MCF 10A (cell line): ENCODE measurements at regions not wholly inside any gene's neighbourhood (a gene's known extent, or its start where the extent isn't known, plus 50 kb on each side); places are given as distances from the start of the nearest gene placed in this dataset.
A peak's percentile ranks its signal among the peaks of the same experiment; 100 is the strongest.
"Not testable (repeated sequence)": the region's sequence is repeated elsewhere in the genome, so short reads cannot be mapped to it uniquely, and the experiment has no call there.

Source experiments
- BruUV-seq: library from RNA; stranded (reverse); fragments of 400-500 nt; replicated peaks from 2 replicates; lab custom pipeline; 2021; lab: Mats Ljungman, UMichigan
- CTCF ChIA-PET: fragments of 300-600 bp; sonication (Branson Sonifier 250); formaldehyde crosslinking; extraction: SDS; loops from one replicate; lab custom pipeline; 2021; ENCODE audit warnings: antibody characterized with exemption, inconsistent platforms; lab: Yijun Ruan, JAX
- POLR2A ChIA-PET: fragments of 300-600, 350-650 bp; sonication (Branson Sonifier 250); formaldehyde crosslinking; extraction: SDS; loops from one replicate; lab custom pipeline; 2020; ENCODE audit warnings: antibody characterized with exemption, inconsistent platforms; lab: Yijun Ruan, JAX
- DNase-seq: peaks from one replicate; pipeline ENCODE4 v3.0.0-alpha.2; 2018; ENCODE audit not compliant: unreplicated experiment
- H3K27ac Mint-ChIP-seq: one replicate; pipeline ENCODE4 v1.8.0; 2022; ENCODE audit warnings: mild to moderate bottlenecking, low read depth, mixed read lengths; ENCODE audit not compliant: unreplicated experiment
- H3K27me3 Mint-ChIP-seq: one replicate; pipeline ENCODE4 v1.8.0; 2022; ENCODE audit warnings: mixed read lengths; ENCODE audit not compliant: insufficient read depth, unreplicated experiment
- H3K36me3 Mint-ChIP-seq: one replicate; pipeline ENCODE4 v1.8.0; 2022; ENCODE audit warnings: mild to moderate bottlenecking, moderate library complexity, mixed read lengths; ENCODE audit not compliant: insufficient read depth, unreplicated experiment
- H3K4me1 Mint-ChIP-seq: one replicate; pipeline ENCODE4 v1.8.0; 2022; ENCODE audit warnings: mixed read lengths; ENCODE audit not compliant: insufficient read depth, unreplicated experiment
- H3K4me3 Mint-ChIP-seq: one replicate; pipeline ENCODE4 v1.8.0; 2022; ENCODE audit warnings: mild to moderate bottlenecking, moderate library complexity, mixed read lengths; ENCODE audit not compliant: unreplicated experiment
- H3K9me3 Mint-ChIP-seq: one replicate; pipeline ENCODE4 v1.8.0; 2022; ENCODE audit warnings: mixed read lengths; ENCODE audit not compliant: unreplicated experiment
- intact Hi-C: fragments of 100-400 bp; cut with micrococcal nuclease; formaldehyde crosslinking; loops from 2 replicates; pipeline ENCODE4 v1.14.1; 2022
- TF ChIP-seq, protein P1 (sequence below): fragments of 200-600 bp; IDR thresholded peaks from one replicate; pipeline ENCODE4 v1.8.0; 2022; ENCODE audit warnings: antibody characterized with exemption, mild to moderate bottlenecking; ENCODE audit not compliant: unreplicated experiment

DNA sequence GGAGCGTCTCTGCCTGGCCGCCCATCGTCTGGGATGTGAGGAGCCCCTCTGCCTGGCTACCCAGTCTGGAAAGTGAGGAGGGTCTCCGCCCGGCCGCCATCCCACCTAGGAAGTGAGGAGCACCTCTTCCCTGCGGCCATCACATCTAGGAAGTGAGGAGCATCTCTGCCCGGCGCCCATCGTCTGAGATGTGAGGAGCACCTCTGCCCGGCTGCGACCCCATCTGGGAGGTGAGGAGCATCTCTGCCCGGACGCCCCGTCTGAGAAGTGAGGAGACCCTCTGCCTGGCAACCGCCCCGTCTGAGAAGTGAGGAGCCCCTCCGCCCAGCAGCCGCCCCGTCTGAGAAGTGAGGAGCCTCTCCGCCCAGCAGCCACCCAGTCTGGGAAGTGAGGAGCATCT is 84.5 kb downstream of the IDS start:
- H3K4me1 Mint-ChIP-seq, H3K36me3 Mint-ChIP-seq, H3K27me3 Mint-ChIP-seq, POLR2A ChIA-PET, BruUV-seq, intact Hi-C loops, H3K4me3 Mint-ChIP-seq, CTCF ChIA-PET, H3K27ac Mint-ChIP-seq, DNase-seq: not testable (repeated sequence)
- peaks cover 13% of the 10 kb centered on the region for H3K9me3 Mint-ChIP-seq

DNA sequence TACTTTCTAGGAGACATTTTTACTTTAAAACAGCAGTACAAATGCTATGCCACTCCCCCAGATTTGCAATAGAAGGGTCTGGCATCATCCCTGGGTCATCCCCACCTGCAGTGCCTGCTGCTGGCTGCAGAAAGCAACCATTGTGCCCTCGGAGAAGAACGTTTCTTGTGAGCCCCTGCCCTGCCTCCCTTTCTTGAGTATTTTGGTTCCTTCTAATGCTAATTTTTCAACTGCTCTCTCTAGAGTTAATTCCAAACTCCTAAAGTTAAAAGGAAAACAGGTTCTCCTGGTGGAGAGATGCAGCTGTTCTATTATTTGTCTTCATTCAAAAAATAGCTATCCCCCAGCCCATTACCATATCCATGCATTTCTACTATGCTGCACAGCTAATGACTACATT is 107.1 kb downstream of the IDS start:
- no TSS peak for BruUV-seq
- intact Hi-C loops: no loop called here
- ChIA-PET CTCF (interaction anchor here (1.2 kb wide), 1 partner anchor 72 kb away, joined by 5 read pairs; no protein-coding TSS in a partner anchor), POLR2A (interaction anchor here (0.7 kb wide), 1 partner anchor 13 kb away, joined by 4 read pairs; no protein-coding TSS in a partner anchor)
- H3K4me3 Mint-ChIP-seq: no peak overlapping the region
- H3K9me3 Mint-ChIP-seq: peaks cover 21% of the 10 kb centered on the region
- TF ChIP-seq, protein P1, sequence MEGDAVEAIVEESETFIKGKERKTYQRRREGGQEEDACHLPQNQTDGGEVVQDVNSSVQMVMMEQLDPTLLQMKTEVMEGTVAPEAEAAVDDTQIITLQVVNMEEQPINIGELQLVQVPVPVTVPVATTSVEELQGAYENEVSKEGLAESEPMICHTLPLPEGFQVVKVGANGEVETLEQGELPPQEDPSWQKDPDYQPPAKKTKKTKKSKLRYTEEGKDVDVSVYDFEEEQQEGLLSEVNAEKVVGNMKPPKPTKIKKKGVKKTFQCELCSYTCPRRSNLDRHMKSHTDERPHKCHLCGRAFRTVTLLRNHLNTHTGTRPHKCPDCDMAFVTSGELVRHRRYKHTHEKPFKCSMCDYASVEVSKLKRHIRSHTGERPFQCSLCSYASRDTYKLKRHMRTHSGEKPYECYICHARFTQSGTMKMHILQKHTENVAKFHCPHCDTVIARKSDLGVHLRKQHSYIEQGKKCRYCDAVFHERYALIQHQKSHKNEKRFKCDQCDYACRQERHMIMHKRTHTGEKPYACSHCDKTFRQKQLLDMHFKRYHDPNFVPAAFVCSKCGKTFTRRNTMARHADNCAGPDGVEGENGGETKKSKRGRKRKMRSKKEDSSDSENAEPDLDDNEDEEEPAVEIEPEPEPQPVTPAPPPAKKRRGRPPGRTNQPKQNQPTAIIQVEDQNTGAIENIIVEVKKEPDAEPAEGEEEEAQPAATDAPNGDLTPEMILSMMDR: no peak
- H3K4me1 Mint-ChIP-seq: peaks cover 4% of the 10 kb centered on the region
- no peaks in the 10 kb centered on the region for H3K36me3 Mint-ChIP-seq
- no peaks in the 10 kb centered on the region for H3K27me3 Mint-ChIP-seq
- H3K27ac Mint-ChIP-seq: no peak overlapping the region
- no peak for DNase-seq

DNA sequence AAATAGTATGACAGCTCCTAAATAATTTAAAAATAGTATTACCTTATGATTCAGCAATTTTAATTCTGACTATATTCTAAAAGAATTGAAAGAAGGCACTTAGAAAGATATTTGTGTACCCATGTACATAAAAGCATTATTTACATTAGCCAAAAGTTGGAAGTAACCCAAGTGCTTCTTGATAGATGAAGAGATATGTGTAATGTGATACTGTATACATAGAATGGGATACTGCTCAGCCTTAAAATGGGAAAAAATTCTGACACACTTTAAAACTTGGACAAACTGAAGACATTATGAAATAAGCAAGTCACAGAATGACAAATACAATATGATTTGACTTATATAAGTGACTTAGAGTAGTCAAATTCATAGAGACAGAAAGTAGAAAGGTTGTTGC is 112.2 kb downstream of the IDS start:
- POLR2A ChIA-PET: no interaction called here
- DNase-seq: peak; percentile 42

DNA sequence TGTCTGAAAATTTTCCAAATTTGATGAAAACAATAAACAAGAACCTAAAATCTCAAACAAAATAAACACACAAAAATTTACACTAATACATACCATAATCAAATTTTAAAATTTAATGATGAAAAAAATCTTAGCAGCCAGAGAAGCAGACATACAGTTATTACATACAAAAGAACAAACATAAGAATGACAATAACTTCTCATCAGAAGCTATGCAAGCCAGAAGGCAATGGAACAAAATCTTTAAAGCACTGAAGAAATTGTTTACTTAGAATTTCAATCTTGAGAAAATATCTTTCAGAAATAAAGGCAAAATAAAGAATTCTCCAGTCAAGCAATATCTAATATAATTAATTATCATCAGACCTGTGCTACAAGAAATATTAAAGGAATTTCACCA is 121.3 kb downstream of the IDS start:
- no peak overlapping the region for H3K27ac Mint-ChIP-seq
- DNase-seq: no peak
- no peak overlapping the region for H3K4me3 Mint-ChIP-seq
- BruUV-seq: no TSS peak
- H3K27me3 Mint-ChIP-seq: no peaks in the 10 kb centered on the region
- POLR2A ChIA-PET: no interaction called here
- H3K9me3 Mint-ChIP-seq: peaks cover 8% of the 10 kb centered on the region
- TF ChIP-seq, protein P1: no peak
- no peaks in the 10 kb centered on the region for H3K36me3 Mint-ChIP-seq
- CTCF ChIA-PET: no interaction called here
- H3K4me1 Mint-ChIP-seq: no peaks in the 10 kb centered on the region
- intact Hi-C loops: no loop called here

More for the DNA sequence above, 112.2 kb downstream of the IDS start:
- no TSS peak for BruUV-seq
- no peaks in the 10 kb centered on the region for H3K27me3 Mint-ChIP-seq
- intact Hi-C loops: no loop called here
- CTCF ChIA-PET: no interaction called here
- peaks cover 11% of the 10 kb centered on the region for H3K9me3 Mint-ChIP-seq
- H3K4me3 Mint-ChIP-seq: no peak overlapping the region
- TF ChIP-seq, protein P1: no peak
- H3K27ac Mint-ChIP-seq: peak overlapping the region; percentile 32
- peaks cover 7% of the 10 kb centered on the region for H3K4me1 Mint-ChIP-seq
- no peaks in the 10 kb centered on the region for H3K36me3 Mint-ChIP-seq

DNA sequence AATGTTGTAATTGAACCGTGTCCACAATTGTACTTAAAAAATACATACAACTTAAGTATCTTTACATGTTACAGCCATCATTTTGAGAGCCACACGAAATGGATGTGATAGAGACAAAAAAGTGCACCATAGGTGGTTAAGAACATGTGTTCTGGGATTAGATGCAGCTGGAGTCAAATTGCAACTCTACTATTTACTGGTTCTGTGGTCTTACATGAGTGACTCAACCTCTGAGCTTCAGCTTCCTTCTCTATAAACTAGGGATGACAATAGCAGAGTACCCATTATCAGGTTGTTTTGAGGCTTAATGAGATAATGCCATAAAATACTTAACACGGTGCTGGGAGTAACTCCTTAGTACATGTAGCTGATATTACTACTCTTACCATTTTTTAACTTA is 130.4 kb downstream of the IDS start:
- Mint-ChIP-seq H3K9me3 (no peaks in the 10 kb centered on the region), H3K27ac (no peak overlapping the region), H3K4me1 (peaks cover 17% of the 10 kb centered on the region), H3K27me3 (no peaks in the 10 kb centered on the region), H3K4me3 (no peak overlapping the region), H3K36me3 (no peaks in the 10 kb centered on the region)
- intact Hi-C loops: no loop called here
- ChIA-PET CTCF (no interaction called here), POLR2A (no interaction called here)
- TF ChIP-seq, protein P1: no peak
- peak; percentile 25 for DNase-seq
- BruUV-seq: no TSS peak
